ENCODE measurements at regions not wholly inside any gene's neighbourhood (a gene's known extent, or its start where the extent isn't known, plus 50 kb on each side); places are given as distances from the start of the nearest gene placed in this dataset.
A peak's percentile ranks its signal among the peaks of the same experiment; 100 is the strongest.

DNA sequence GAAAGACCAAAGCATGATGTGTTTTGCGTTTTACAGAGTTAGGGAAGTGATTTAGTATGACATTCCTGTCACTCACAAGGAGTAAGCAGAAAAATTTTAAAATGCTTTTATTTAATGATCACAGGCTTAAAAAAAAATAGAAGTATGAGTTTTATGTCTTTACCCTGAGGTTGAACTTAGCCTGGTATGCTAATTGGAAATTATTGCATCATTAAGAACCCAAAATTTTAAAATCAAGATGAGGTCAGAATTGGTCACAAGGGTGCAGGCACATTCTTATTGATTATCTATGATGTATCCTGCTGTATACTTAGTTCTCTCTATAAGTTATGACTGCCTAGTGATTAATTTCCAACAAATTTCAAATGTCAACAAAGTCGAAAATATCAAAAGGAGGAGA lies 585.6 kb upstream of the ALCAM start:
- no peak for DNase-seq
- H3K36me3 ChIP-seq = no peaks in the 10 kb centered on the region
- H3K4me3 ChIP-seq = no peak overlapping the region
- H3K27me3 ChIP-seq = no peaks in the 10 kb centered on the region
- no peaks in the 10 kb centered on the region for H3K9me3 ChIP-seq

DNA sequence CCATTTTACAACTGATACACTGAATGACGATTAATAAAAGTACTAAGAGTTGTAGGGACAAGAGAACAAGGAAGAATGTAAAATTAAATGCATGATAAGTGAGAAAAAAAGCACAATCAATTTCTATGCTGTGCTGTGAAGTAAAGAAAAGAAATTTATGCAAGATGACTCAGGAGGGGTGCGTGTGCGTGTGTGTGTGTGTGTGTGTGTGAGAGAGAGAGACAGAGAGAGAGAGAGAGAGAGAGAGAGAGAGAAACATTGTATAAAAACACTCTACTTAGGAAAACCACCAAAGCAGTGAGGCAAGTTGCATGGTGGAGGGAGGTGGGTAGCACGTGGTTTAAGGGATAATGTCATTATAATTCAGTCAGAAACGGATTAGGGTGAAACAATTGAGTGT lies 580.8 kb upstream of the ALCAM start:
- no peak for DNase-seq
- H3K4me3 ChIP-seq = no peak overlapping the region

DNA sequence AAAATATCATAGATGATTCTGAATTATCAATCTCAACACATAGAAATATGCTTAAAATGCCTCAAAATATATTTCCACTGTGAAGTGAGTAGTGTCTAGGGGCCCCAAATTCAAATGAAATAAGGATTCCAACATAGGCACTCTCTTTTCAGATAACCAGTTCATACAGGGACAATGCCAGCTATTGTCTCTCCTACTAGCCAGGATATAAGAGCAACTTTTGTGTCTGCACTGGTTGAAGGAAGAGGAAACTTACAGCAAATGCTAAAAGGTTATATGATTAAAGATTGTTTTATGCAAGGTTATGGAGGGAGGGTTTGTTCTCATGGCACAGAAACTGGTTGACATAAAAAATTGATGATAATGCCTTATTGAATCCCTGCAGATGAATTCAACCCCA lies 579.4 kb upstream of the ALCAM start:
- H3K36me3 ChIP-seq = no peaks in the 10 kb centered on the region
- H3K4me3 ChIP-seq = no peak overlapping the region
- H3K9me3 ChIP-seq = no peaks in the 10 kb centered on the region
- no peak for DNase-seq
- no peaks in the 10 kb centered on the region for H3K27me3 ChIP-seq

More for the DNA sequence above, 580.8 kb upstream of the ALCAM start:
- H3K36me3 ChIP-seq = no peaks in the 10 kb centered on the region
- H3K27me3 ChIP-seq = no peaks in the 10 kb centered on the region
- H3K9me3 ChIP-seq = no peaks in the 10 kb centered on the region

DNA sequence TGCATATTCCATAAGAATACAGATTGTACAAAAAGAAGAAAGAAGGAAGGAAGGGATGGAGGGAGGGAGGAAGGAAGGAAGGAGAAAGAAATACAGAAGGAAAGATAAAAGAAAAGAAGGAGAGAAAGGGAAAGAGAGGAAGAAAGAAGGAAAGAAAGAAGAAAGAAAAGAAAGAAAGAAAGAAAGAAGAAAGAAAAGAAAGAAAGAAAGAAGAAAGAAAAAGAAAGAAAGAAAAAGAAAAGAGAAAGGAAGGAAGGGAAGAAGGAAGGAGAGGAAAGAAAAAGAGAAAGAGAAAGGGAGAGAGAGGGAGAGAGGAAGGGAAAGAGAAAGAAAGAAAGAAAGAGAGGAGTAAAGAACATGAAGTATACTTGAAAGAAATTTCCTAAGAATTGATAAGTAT lies 577.9 kb upstream of the ALCAM start:
- Histone ChIP-seq H3K9me3 (no peaks in the 10 kb centered on the region), H3K27me3 (no peaks in the 10 kb centered on the region), H3K36me3 (no peaks in the 10 kb centered on the region), H3K4me3 (no peak overlapping the region)
- no peak for DNase-seq

DNA sequence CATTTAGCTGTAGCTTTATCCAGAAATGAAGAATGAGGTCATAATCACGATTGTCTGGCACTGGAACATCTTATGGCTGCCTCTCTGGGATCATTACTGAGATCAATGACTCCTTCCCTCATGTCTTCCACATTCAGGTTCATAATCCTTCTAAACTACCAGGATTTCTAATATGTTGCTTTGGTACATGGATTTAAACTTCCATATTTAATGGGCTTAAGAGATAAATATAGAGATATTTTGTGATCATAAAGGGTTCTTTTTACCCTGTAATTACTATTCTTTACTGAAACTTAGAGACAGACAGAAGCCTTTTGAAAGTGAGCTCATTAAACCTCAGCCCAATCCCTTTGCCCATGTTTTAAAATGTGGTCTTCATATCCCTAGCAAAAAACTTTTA lies 575.4 kb upstream of the ALCAM start:
- H3K27me3 ChIP-seq = no peaks in the 10 kb centered on the region
- H3K4me3 ChIP-seq = no peak overlapping the region
- DNase-seq = no peak
- H3K36me3 ChIP-seq = no peaks in the 10 kb centered on the region
- no peaks in the 10 kb centered on the region for H3K9me3 ChIP-seq

DNA sequence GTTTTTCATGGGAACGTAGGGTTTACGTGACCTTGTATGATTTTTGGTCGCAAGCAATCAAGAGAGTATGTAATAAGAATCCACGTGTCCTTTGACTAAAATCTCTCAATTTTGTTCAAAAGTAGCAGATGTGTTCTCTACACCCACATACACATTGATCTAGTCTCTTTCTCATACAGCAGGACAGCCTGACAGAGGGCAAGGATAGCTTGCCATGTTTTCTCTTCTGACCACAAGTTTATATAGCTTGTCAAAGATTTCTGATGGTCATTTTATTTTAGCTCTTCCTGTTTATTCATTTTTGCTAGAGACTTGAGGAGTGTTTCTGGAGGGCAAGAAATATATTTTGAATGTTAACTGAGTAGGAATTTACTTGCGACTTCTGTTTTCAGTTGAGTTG lies 570.2 kb upstream of the ALCAM start:
- Histone ChIP-seq H3K9me3 (no peaks in the 10 kb centered on the region), H3K4me3 (no peak overlapping the region), H3K27me3 (no peaks in the 10 kb centered on the region), H3K36me3 (no peaks in the 10 kb centered on the region)
- DNase-seq = no peak

DNA sequence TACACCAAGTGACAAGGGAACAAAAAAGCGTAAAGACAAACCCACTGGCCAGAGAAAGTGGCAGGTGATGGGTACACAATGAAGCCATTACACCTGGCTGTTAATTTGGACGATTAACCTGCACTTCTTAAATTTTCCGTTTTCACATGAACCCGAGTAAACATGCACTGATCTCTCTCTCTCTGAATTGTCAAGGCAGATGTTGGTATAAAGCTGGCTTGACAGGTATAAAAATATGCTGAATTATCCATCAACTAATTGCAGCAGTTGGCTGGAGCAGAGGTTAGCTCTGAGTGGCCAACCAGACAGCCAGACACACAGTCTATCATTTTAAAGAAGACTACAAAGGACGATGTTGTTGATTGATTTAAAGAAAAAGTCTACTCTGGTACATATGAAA lies 561.7 kb upstream of the ALCAM start:
- Histone ChIP-seq H3K27me3 (no peaks in the 10 kb centered on the region), H3K36me3 (no peaks in the 10 kb centered on the region)
- no peak for DNase-seq

DNA sequence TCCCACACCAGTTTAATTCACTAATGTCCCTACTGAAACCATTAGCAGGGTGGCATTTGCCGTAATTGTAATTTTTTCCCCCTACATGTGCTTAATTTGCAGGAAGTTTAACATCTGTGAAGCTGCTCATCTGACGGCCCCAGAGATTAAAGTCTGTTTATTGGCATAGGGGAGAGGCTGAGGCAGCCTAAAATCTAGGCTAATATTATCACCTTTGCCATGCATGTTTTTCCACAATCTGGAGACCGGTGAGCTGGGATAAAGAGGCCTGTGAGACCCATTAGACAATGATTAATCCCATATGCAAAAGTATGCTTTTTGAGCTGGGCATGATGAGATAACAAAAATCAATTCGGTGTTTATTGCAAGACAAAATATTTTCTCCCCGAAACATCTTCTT lies 561.2 kb upstream of the ALCAM start:
- H3K4me3 ChIP-seq = no peak overlapping the region
- no peaks in the 10 kb centered on the region for H3K36me3 ChIP-seq
- H3K27me3 ChIP-seq = no peaks in the 10 kb centered on the region
- no peak for DNase-seq
- H3K9me3 ChIP-seq = no peaks in the 10 kb centered on the region

More for the DNA sequence above, 561.7 kb upstream of the ALCAM start:
- H3K9me3 ChIP-seq = no peaks in the 10 kb centered on the region
- no peak overlapping the region for H3K4me3 ChIP-seq

DNA sequence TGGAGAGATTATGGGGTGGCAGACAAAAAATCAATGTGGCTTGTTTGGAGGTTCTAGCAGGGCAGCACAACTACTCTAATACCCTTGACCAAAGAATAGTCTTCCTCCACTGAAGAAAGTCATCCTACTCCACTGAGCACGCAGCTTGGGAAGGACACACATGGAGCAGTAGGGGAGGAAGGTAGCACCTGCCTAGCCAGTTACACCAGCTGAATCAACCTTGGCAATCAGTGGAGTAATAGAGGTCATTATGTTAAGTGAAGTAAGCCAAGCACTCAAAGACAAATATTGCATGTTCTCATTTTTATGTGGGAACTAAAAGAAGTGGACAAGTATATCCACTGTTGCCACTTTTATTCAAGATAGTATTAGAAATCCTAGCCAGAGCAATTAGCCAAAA lies 555.8 kb upstream of the ALCAM start:
- H3K4me3 ChIP-seq = no peak overlapping the region
- no peaks in the 10 kb centered on the region for H3K9me3 ChIP-seq
- H3K27me3 ChIP-seq = no peaks in the 10 kb centered on the region
- H3K36me3 ChIP-seq = no peaks in the 10 kb centered on the region
- no peak for DNase-seq

DNA sequence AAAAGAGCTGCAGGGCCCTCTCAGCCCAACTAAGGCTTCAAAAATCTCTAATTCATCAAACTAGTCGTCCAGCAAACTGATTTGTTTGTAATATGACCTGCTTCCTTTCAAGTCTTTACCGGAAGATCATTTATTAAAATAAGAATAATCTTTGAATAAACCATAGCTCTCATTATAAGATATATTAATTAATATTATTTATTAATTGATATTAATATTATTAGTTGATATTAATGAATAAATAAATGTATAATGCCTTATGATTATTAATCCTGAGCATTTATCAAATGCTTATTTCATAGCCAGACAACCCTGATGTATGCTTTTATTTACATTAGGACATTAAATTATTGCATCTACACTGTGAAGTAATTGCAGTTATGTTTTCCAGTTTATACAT lies 550.7 kb upstream of the ALCAM start:
- Histone ChIP-seq H3K9me3 (0 out of 2 replicates have a peak, but pooled peaks cover 5% of the 10 kb centered on the region), H3K4me3 (no peak overlapping the region), H3K36me3 (no peaks in the 10 kb centered on the region), H3K27me3 (no peaks in the 10 kb centered on the region)
- DNase-seq = no peak

DNA sequence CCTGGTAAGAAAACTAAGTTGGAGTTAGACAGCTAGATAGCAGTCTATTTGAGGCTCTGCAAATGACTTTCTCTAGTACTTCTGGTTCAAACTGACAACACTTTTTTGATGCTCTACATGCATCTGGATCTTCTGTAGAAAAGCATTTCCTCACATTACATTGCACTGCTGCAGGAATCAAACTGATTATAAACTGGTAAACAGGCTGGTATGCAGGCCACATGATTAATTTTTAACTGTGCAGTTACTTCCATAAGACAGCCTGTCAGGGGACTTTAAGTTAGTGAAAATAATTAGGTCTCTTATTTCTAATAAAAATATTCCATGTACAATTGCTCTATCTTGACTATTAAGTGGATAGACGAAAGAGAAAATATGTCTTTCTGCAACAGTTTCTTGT lies 550.0 kb upstream of the ALCAM start:
- peaks cover 9% of the 10 kb centered on the region; the same call in 1 of the 2 replicates for H3K9me3 ChIP-seq
- H3K4me3 ChIP-seq = no peak overlapping the region
- no peaks in the 10 kb centered on the region for H3K27me3 ChIP-seq
- DNase-seq = no peak
- H3K36me3 ChIP-seq = no peaks in the 10 kb centered on the region

DNA sequence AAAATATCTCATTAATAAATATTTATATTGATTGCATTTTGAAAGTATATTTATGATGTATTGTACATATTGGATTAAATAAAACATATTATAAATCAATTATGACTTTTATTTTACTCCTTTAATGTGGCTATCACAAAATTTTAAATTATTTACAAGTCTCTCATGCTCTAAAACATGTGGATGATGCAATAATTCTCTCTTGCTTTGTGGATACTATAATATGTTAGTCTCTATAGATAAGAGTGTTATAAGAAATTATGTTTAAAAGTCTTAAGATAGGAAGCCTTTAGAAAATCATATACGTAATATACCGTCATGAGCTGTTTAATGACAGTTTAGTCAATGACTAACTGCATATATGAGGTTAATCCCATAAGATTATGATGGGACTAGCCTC lies 547.4 kb upstream of the ALCAM start:
- no peaks in the 10 kb centered on the region for H3K27me3 ChIP-seq
- peaks cover 12% of the 10 kb centered on the region for H3K9me3 ChIP-seq
- H3K36me3 ChIP-seq = no peaks in the 10 kb centered on the region
- no peak for DNase-seq
- H3K4me3 ChIP-seq = no peak overlapping the region

DNA sequence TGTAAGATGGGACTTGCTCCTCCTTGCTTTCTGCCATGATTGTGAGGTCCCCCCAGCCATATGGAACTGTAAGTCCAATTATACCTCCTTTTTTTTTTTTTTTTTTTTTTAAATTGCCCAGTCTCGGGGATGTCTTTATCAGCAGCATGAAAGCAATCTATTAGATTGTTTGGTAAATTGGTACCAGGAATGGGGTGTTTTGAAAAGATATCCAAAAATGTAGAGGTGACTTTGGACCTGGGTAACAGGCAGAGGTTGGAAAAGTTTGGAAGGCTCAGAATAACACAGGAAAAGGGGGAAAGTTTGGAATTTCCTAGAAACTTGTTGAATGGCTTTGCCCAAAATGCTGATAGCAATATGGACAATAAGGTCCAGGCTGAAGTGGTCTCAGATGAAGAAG lies 545.8 kb upstream of the ALCAM start:
- Histone ChIP-seq H3K9me3 (peaks cover 12% of the 10 kb centered on the region), H3K4me3 (no peak overlapping the region), H3K36me3 (no peaks in the 10 kb centered on the region), H3K27me3 (no peaks in the 10 kb centered on the region)
- DNase-seq = no peak

DNA sequence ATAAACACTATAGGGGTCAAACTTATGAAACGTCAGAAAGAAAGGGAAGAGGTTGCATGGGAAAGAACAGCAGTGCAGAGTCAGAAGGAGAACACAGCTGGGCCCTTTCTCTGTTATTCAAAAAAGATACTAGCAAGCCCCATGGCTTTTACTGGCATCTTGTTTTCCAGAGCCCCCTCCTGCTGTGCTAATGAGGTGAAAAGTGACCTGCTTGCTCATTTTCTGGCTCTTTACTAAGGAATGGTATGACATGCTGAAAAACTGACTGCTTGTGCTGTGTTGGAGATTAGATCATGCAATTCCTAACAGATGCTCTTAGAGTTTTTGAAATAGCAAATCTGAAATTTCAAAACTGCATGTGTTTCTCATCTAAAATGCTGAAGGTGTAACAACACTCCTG lies 541.6 kb upstream of the ALCAM start:
- peak; percentile 44 for DNase-seq
- Histone ChIP-seq H3K36me3 (no peaks in the 10 kb centered on the region), H3K4me3 (no peak overlapping the region), H3K9me3 (peaks cover 12% of the 10 kb centered on the region), H3K27me3 (no peaks in the 10 kb centered on the region)

DNA sequence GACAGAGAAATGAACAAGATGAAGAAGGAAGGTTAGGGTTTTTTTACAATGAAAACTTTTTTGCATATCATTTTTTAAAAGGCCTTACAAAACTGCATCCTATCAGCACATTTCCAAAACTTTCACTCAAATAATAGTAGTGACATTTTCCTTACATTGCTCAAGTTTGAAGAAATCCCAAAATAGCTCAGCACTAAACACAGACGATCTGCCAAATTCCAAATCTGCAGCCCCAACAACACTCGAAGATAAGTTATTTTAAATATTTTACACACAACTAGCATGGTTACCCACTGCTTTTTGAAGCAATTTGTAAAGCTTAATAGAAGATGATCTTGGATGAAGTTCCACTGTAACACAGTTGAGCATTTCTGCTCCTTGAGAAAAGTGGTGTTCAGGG lies 535.6 kb upstream of the ALCAM start:
- DNase-seq = no peak
- Histone ChIP-seq H3K36me3 (no peaks in the 10 kb centered on the region), H3K27me3 (no peaks in the 10 kb centered on the region), H3K9me3 (no peaks in the 10 kb centered on the region; the same call in 1 of the 2 replicates), H3K4me3 (no peak overlapping the region)

DNA sequence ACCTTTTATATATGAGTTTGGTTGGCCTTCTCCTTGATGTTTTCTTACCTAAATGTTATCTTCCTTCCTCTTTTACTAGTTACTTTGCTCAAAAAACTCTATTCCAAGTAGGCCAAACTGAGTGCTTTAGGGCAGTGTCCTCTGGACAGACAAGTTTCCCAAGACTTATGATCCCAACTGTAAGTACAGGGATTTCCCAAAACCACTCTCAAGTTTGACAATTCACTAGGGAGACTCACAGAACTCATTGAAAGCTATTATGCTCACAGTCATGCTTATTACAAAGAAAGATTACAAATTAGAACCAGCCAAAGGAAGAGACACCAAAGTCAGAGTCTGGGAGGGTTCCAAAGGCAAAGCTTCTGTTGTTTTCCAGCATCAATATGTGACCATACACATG lies 534.2 kb upstream of the ALCAM start:
- DNase-seq = no peak
- no peaks in the 10 kb centered on the region for H3K9me3 ChIP-seq
- no peaks in the 10 kb centered on the region for H3K27me3 ChIP-seq
- no peaks in the 10 kb centered on the region for H3K36me3 ChIP-seq
- no peak overlapping the region for H3K4me3 ChIP-seq

DNA sequence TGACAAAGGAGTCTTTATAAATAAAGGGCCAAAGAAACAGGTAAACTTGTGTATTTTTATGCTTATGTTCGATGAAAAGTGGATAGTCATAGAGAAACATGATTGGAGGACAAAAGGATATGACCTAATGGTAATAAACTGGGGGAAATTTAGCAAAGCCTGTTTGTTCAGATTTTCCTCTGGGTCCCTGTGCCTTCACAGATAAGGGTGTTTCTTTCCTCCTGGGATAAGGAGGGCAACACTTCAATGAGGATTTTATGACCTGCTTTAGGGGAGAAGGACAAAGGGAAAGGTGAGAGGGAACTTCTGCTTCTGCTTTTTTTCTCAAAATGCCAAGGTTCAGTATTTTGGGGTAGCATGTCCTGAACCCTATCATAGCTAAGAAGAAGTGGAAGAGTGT lies 531.3 kb upstream of the ALCAM start:
- Histone ChIP-seq H3K27me3 (no peaks in the 10 kb centered on the region), H3K4me3 (no peak overlapping the region), H3K9me3 (no peaks in the 10 kb centered on the region), H3K36me3 (no peaks in the 10 kb centered on the region)
- DNase-seq = no peak

DNA sequence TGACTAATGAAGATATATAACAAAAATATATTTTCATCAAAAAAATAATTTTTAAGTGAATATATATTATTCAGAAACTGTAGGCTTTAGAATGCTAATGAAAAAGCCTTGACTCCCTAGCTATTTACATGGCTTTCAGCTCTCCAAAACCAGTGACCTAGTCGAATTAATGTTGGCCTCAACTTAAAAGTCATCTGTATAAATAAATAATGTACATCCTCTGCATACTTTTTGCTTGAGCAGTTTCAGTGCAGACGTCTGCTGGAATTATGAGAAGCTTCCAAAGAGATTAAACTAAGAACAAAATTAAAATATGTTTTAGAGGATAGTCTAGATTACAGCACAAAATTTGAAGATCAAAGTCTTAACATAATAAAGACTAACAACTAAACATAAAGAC lies 520.4 kb upstream of the ALCAM start:
- Histone ChIP-seq H3K4me3 (no peak overlapping the region), H3K36me3 (no peaks in the 10 kb centered on the region), H3K9me3 (peaks cover 11% of the 10 kb centered on the region), H3K27me3 (no peaks in the 10 kb centered on the region)
- peak; percentile 4 for DNase-seq

DNA sequence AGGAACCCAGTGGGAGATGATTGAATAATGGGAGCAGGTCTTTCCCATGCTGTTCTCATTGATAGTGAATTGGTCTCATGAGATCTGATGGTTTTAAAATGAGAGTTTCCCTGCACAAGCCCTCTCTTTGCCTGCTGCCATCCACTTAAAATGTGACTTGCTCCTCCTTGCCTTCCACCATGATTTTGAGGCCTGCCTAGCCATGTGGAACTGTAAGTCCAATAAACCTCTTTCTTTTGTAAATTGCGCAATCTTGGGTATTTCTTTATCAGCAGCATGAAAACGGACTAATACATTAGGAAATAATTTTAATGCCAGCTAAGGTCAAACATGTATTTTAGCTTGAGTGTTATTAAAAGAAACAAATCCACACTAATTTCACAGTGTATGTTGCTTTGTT lies 517.6 kb upstream of the ALCAM start:
- no peaks in the 10 kb centered on the region for H3K36me3 ChIP-seq
- no peak for DNase-seq
- H3K9me3 ChIP-seq = peaks cover 13% of the 10 kb centered on the region
- no peak overlapping the region for H3K4me3 ChIP-seq
- no peaks in the 10 kb centered on the region for H3K27me3 ChIP-seq
